ENCODE measurements at regions not wholly inside any gene's neighbourhood (a gene's known extent, or its start where the extent isn't known, plus 50 kb on each side); places are given as distances from the start of the nearest gene placed in this dataset.

GRCh38 chr11:91587131-91587530, 637.5 kb upstream of the FAT3 start:
- no peaks in the 10 kb centered on the region for H3K79me2 ChIP-seq (ENCODE audit: insufficient read depth, low read depth)
- no peaks in the 10 kb centered on the region for H3K36me3 ChIP-seq (ENCODE audit: insufficient read depth)
- H3K4me1 ChIP-seq (ENCODE audit: low read depth, poor library complexity, severe bottlenecking) = no peaks in the 10 kb centered on the region
- H3K9ac ChIP-seq = no peak overlapping the region
- no peak overlapping the region for H2AFZ ChIP-seq (ENCODE audit: low read depth)
- TF ChIP-seq CTCF (conservative IDR thresholded peaks at IDR 0.05; ENCODE audit: low read depth, low read length) = no peak
- no peak overlapping the region for H3K27ac ChIP-seq
- H3K27me3 ChIP-seq (ENCODE audit: insufficient read depth, low read depth) = no peaks in the 10 kb centered on the region
- H4K20me1 ChIP-seq (ENCODE audit: insufficient read depth) = no peaks in the 10 kb centered on the region
- H3K4me3 ChIP-seq (IDR thresholded peaks at IDR 0.05; ENCODE audit: insufficient read depth, low read depth, low read length) = no peak overlapping the region
- no peak overlapping the region for H3K4me2 ChIP-seq

GRCh38 chr11:91585035-91585801, 639.4 kb upstream of the FAT3 start:
- Histone ChIP-seq H3K36me3 (ENCODE audit: insufficient read depth) (no peaks in the 10 kb centered on the region), H2AFZ (ENCODE audit: low read depth) (no peak overlapping the region), H3K27ac (no peak overlapping the region), H3K27me3 (ENCODE audit: insufficient read depth, low read depth) (no peaks in the 10 kb centered on the region), H3K4me2 (no peak overlapping the region), H4K20me1 (ENCODE audit: insufficient read depth) (no peaks in the 10 kb centered on the region), H3K9ac (no peak overlapping the region), H3K79me2 (ENCODE audit: insufficient read depth, low read depth) (no peaks in the 10 kb centered on the region), H3K4me3 (IDR thresholded peaks at IDR 0.05; ENCODE audit: insufficient read depth, low read depth, low read length) (no peak overlapping the region), H3K4me1 (ENCODE audit: low read depth, poor library complexity, severe bottlenecking) (no peaks in the 10 kb centered on the region)
- TF ChIP-seq CTCF (conservative IDR thresholded peaks at IDR 0.05; ENCODE audit: low read depth, low read length) = no peak

- Histone ChIP-seq H3K4me1 (ENCODE audit: low read depth, poor library complexity, severe bottlenecking) (no peaks in the 10 kb centered on the region), H4K20me1 (ENCODE audit: insufficient read depth) (no peaks in the 10 kb centered on the region), H3K79me2 (ENCODE audit: insufficient read depth, low read depth) (no peaks in the 10 kb centered on the region), H3K9ac (no peak overlapping the region), H2AFZ (ENCODE audit: low read depth) (no peak overlapping the region), H3K36me3 (ENCODE audit: insufficient read depth) (no peaks in the 10 kb centered on the region), H3K27me3 (ENCODE audit: insufficient read depth, low read depth) (no peaks in the 10 kb centered on the region), H3K4me3 (IDR thresholded peaks at IDR 0.05; ENCODE audit: insufficient read depth, low read depth, low read length) (no peak overlapping the region), H3K4me2 (no peak overlapping the region), H3K27ac (no peak overlapping the region)
- no peak for TF ChIP-seq CTCF (conservative IDR thresholded peaks at IDR 0.05; ENCODE audit: low read depth, low read length)
These were observed 661.4 kb upstream of the FAT3 start for GRCh38 chr11:91563176-91563575.

- Histone ChIP-seq H3K4me3 (IDR thresholded peaks at IDR 0.05; ENCODE audit: insufficient read depth, low read depth, low read length) (no peak overlapping the region), H3K27ac (no peak overlapping the region)
- no peak for TF ChIP-seq CTCF (conservative IDR thresholded peaks at IDR 0.05; ENCODE audit: low read depth, low read length)
These were observed 664.2 kb upstream of the FAT3 start for GRCh38 chr11:91560434-91560833.

More at GRCh38 chr11:91560434-91560833, 664.2 kb upstream of the FAT3 start:
- Histone ChIP-seq H3K9ac (no peak overlapping the region), H4K20me1 (ENCODE audit: insufficient read depth) (no peaks in the 10 kb centered on the region), H3K36me3 (ENCODE audit: insufficient read depth) (no peaks in the 10 kb centered on the region), H3K4me1 (ENCODE audit: low read depth, poor library complexity, severe bottlenecking) (no peaks in the 10 kb centered on the region), H3K4me2 (no peak overlapping the region), H2AFZ (ENCODE audit: low read depth) (no peak overlapping the region), H3K79me2 (ENCODE audit: insufficient read depth, low read depth) (no peaks in the 10 kb centered on the region), H3K27me3 (ENCODE audit: insufficient read depth, low read depth) (no peaks in the 10 kb centered on the region)
